Esophagus muscularis mucosa (tissue), 4 donors: ENCODE measurements at regions not wholly inside any gene's neighbourhood (a gene's known extent, or its start where the extent isn't known, plus 50 kb on each side); places are given as distances from the start of the nearest gene placed in this dataset.

ENCODE experiments used
- DNase-seq: peaks from one replicate; pipeline ENCODE4 v3.0.0-alpha.2; 2017; ENCODE audit errors: extremely low spot score
- H3K27ac ChIP-seq, 4 donors: fragments of 200-600 bp; sonication (generic); replicated peaks in 1 of 4; 1 replicate in 3 of 4; 2 replicates in 1 of 4; pipeline ENCODE4 v1.5.1; 2016 to 2019; ENCODE audit warnings: mild to moderate bottlenecking in 1 of 4
- H3K27me3 ChIP-seq, 4 donors: fragments of 200-600 bp; sonication (generic); one replicate each; pipeline versions ENCODE4 v1.5.1 to v1.6.0; 2016 to 2019
- H3K36me3 ChIP-seq, 4 donors: fragments of 200-600 bp; sonication (generic); one replicate each; pipeline ENCODE4 v1.5.1; 2016 to 2019
- H3K4me1 ChIP-seq, 4 donors: fragments of 200-600 bp; sonication (generic); one replicate each; pipeline ENCODE4 v1.5.1; 2016 to 2019
- H3K4me3 ChIP-seq, 4 donors: fragments of 200-600 bp; sonication (generic); 1 replicate in 2 of 4; 2 replicates in 2 of 4; pipeline ENCODE4 v1.5.1; 2016 to 2019; ENCODE audit warnings: mild to moderate bottlenecking in 4 of 4, moderate library complexity in 1 of 4
- H3K9me3 ChIP-seq, 4 donors: fragments of 200-600 bp; sonication (generic); 1 replicate in 3 of 4; 2 replicates in 1 of 4; pipeline ENCODE4 v1.5.1; 2016 to 2019
- EP300 ChIP-seq: sonication (generic); formaldehyde crosslinking; IDR thresholded peaks from one replicate; pipeline ENCODE4 v1.6.1; 2017; ENCODE audit warnings: antibody characterized with exemption
- POLR2A ChIP-seq: fragments of 450-650 bp; IDR thresholded peaks from one replicate; pipeline ENCODE4 v1.6.1; 2017; ENCODE audit warnings: antibody characterized with exemption, moderate library complexity, mild to moderate bottlenecking, low read depth
- POLR2AphosphoS5 ChIP-seq, 2 donors: sonication (generic); formaldehyde crosslinking; IDR thresholded peaks; one replicate each; pipeline ENCODE4 v1.6.1; 2017; ENCODE audit warnings: antibody characterized with exemption in 2 of 2
- WGBS: methylation state at CpG from one replicate; pipeline ENCODE4 v1.1.5; 2018; 5-methylcytosine and 5-hydroxymethylcytosine counted together
- intact Hi-C: fragments of 100-400 bp; cut with DNase I; formaldehyde crosslinking; loops from one replicate; pipeline ENCODE4 v1.15.1; 2023
- TF ChIP-seq, protein P1 (sequence below), 3 experiments: fragments of 200-600 bp in 2 of 3; fragments of 450-650 bp in 1 of 3; sonication (generic) in 2 of 3; IDR thresholded peaks; one replicate each; pipeline ENCODE4 v1.5.1; 2017 to 2019; ENCODE audit warnings: antibody characterized with exemption in 3 of 3, mild to moderate bottlenecking in 2 of 3, moderate library complexity in 1 of 3

DNA sequence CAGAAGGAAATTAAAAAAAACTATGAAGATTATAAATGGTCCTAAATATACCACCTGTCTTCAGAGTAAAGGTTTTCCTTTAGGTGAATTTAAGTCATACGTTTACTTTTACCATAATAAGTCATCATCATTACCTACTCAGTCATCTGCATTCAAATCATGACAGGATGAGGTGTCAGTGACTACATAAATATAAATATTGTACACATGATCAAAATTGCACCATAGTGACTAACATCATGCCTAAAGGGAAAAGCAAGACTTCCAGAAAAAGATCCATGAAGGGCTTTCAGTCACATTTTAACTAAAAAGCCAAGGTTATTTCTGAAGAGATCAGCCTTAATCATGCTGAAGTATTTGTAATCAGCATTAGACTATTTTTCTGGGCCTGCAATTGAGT lies 759.9 kb upstream of the FLRT2 start:
- 70% methylated on average over 1 of the region's 1 CpG for WGBS
- peaks cover 0 to 9% (median 0%) of the 10 kb centered on the region in 4 donors for H3K9me3 ChIP-seq
- H3K4me3 ChIP-seq, result no peak overlapping the region
- no peak for TF ChIP-seq POLR2A
- TF ChIP-seq POLR2AphosphoS5 (IDR thresholded peaks at IDR 0.05), result no peak
- TF ChIP-seq, protein P1, sequence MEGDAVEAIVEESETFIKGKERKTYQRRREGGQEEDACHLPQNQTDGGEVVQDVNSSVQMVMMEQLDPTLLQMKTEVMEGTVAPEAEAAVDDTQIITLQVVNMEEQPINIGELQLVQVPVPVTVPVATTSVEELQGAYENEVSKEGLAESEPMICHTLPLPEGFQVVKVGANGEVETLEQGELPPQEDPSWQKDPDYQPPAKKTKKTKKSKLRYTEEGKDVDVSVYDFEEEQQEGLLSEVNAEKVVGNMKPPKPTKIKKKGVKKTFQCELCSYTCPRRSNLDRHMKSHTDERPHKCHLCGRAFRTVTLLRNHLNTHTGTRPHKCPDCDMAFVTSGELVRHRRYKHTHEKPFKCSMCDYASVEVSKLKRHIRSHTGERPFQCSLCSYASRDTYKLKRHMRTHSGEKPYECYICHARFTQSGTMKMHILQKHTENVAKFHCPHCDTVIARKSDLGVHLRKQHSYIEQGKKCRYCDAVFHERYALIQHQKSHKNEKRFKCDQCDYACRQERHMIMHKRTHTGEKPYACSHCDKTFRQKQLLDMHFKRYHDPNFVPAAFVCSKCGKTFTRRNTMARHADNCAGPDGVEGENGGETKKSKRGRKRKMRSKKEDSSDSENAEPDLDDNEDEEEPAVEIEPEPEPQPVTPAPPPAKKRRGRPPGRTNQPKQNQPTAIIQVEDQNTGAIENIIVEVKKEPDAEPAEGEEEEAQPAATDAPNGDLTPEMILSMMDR (IDR thresholded peaks at IDR 0.05), result no peak
- TF ChIP-seq EP300, result no peak
- no peak for DNase-seq
- no peaks in the 10 kb centered on the region for H3K36me3 ChIP-seq
- intact Hi-C loops, result no loop called here
- H3K4me1 ChIP-seq, result no peaks in the 10 kb centered on the region
- H3K27me3 ChIP-seq, result no peaks in the 10 kb centered on the region
- no peak overlapping the region for H3K27ac ChIP-seq

DNA sequence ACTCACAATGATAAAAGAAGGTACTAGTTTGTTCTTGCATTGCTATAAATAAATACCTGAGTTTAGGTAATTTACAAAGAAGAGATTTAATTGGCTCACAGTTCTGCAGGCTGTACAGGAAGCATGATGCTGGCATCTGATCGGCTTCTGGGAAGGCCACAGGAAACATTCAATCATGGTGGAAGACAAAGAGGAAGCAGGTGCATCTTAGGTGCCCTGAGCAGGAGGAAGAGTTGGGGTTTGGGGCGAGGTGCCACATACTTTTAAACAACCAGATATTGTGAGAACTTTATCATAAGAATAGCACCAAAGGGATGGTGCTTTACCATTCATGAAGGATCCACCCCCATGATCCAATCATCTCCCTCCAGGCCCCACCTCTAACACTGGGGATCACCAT lies 752.6 kb upstream of the FLRT2 start:
- Histone ChIP-seq H3K9me3 (no peaks in the 10 kb centered on the region), H3K4me1 (no peaks in the 10 kb centered on the region), H3K4me3 (no peak overlapping the region), H3K27ac (no peak overlapping the region), H3K36me3 (no peaks in the 10 kb centered on the region), H3K27me3 (no peaks in the 10 kb centered on the region)
- 64% methylated on average over 2 of the region's 2 CpGs for WGBS
- no peak for DNase-seq
- intact Hi-C loops, result no loop called here
- TF ChIP-seq POLR2AphosphoS5 (IDR thresholded peaks at IDR 0.05) (no peak), POLR2A (no peak), EP300 (no peak)
- TF ChIP-seq, protein P1 (IDR thresholded peaks at IDR 0.05), result no peak

DNA sequence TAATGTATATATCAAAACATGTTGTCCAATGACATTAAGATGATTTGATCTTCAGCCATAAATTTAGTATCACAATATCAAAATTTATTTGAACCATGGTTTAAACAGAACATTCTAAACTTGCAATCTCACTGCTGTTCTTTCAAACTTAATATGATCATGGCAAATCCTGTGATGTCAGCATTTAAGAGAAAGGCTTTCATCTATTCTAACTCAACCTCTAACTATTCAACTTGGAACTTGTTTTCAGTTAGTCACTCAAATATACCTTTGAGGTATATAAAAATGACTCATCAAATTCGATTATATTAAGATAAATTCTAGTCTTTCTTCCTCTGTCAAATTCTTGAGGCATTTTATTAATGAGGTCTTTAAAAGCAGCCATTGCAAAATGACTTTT lies 747.0 kb upstream of the FLRT2 start:
- TF ChIP-seq, protein P1 (IDR thresholded peaks at IDR 0.05), result no peak
- TF ChIP-seq POLR2A (no peak), EP300 (no peak)
- WGBS, result 78% methylated on average over 1 of the region's 1 CpG
- H3K27me3 ChIP-seq, result no peaks in the 10 kb centered on the region
- no peaks in the 10 kb centered on the region for H3K4me1 ChIP-seq
- no peak overlapping the region for H3K4me3 ChIP-seq
- no peak for DNase-seq
- intact Hi-C loops, result no loop called here
- no peaks in the 10 kb centered on the region for H3K36me3 ChIP-seq
- H3K9me3 ChIP-seq, result no peaks in the 10 kb centered on the region
- H3K27ac ChIP-seq, result no peak overlapping the region

DNA sequence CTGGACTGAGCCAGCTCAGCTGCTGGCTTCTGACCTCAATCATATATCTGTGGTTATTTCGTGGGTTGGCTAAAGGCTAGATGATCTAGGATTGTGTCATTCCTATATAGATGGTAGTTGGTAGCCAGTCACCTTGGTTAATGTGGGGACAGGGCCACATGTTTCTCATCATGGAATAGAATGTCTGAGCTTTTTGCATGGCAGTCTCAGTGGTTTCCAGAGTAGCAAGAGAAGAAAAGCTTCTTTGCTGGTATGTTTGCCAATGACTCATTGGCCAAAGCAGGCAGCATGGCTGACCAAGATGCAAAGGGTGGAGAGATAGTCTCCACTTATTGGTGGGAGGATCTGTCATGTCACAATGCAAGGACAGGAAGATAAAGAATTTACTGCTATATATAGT lies 746.4 kb upstream of the FLRT2 start:
- Histone ChIP-seq H3K4me1 (no peaks in the 10 kb centered on the region), H3K27me3 (no peaks in the 10 kb centered on the region), H3K4me3 (no peak overlapping the region), H3K9me3 (no peaks in the 10 kb centered on the region), H3K27ac (no peak overlapping the region), H3K36me3 (no peaks in the 10 kb centered on the region)
- no peak for DNase-seq
- intact Hi-C loops, result no loop called here
- TF ChIP-seq POLR2AphosphoS5 (IDR thresholded peaks at IDR 0.05) (no peak), POLR2A (no peak), EP300 (no peak)
- TF ChIP-seq, protein P1 (IDR thresholded peaks at IDR 0.05), result no peak
- 80% methylated on average over 1 of the region's 1 CpG for WGBS

DNA sequence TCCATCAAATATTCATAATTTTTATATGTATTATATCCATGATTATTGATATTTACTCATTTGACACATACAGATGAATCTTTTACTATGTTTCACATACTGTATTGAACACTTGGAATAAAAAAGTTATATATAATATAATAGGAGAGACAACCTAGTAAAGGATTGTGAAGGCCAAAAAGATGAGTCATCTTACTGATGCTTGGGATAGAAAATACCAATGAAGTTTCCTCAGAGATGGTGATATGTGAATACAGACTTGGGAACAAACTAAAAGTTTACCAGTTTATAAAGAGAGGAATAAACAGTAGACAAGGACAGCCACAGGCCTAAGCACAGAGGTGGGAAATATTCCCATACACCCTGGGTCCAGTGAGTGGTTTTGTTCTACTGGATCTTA lies 743.9 kb upstream of the FLRT2 start:
- Histone ChIP-seq H3K27me3 (no peaks in the 10 kb centered on the region), H3K4me1 (no peaks in the 10 kb centered on the region), H3K9me3 (no peaks in the 10 kb centered on the region), H3K36me3 (no peaks in the 10 kb centered on the region), H3K4me3 (no peak overlapping the region), H3K27ac (no peak overlapping the region)
- DNase-seq, result no peak
- TF ChIP-seq, protein P1 (IDR thresholded peaks at IDR 0.05), result no peak
- TF ChIP-seq POLR2AphosphoS5 (IDR thresholded peaks at IDR 0.05) (no peak), EP300 (no peak), POLR2A (no peak)
- intact Hi-C loops, result no loop called here
